HUES64 (cell line): ENCODE measurements at regions not wholly inside any gene's neighbourhood (a gene's known extent, or its start where the extent isn't known, plus 50 kb on each side); places are given as distances from the start of the nearest gene placed in this dataset.
"Not testable (repeated sequence)": the region's sequence is repeated elsewhere in the genome, so short reads cannot be mapped to it uniquely, and the experiment has no call there.

Source experiments
- H3K27ac ChIP-seq: 2 replicates; pipeline ENCODE4 v1.7.0; 2013; ENCODE audit warnings: low read depth, low read length, inconsistent platforms
- H3K27me3 ChIP-seq: 2 replicates; pipeline ENCODE4 v1.6.1; 2013; ENCODE audit warnings: mild to moderate bottlenecking, low read length; ENCODE audit not compliant: insufficient read depth
- H3K36me3 ChIP-seq: 2 replicates; pipeline ENCODE4 v1.6.1; 2013; ENCODE audit warnings: mild to moderate bottlenecking, low read length; ENCODE audit not compliant: insufficient read depth
- H3K4me1 ChIP-seq: 2 replicates; pipeline ENCODE4 v1.6.1; 2013; ENCODE audit warnings: mild to moderate bottlenecking, low read length, moderate library complexity; ENCODE audit not compliant: insufficient read depth
- H3K4me3 ChIP-seq: 2 replicates; pipeline ENCODE4 v1.5.1; 2013; ENCODE audit warnings: mild to moderate bottlenecking, low read length, moderate library complexity
- H3K9ac ChIP-seq: 2 replicates; pipeline ENCODE4 v1.6.1; 2013; ENCODE audit warnings: mild to moderate bottlenecking, low read depth, low read length
- H3K9me3 ChIP-seq: 2 replicates; pipeline ENCODE4 v1.6.1; 2013; ENCODE audit warnings: low read depth, low read length; ENCODE audit not compliant: insufficient read depth
- WGBS: fragments of 150-250, 120-280 bp; methylation state at CpG from one replicate; pipeline ENCODE4 v1.1.7; 2013; ENCODE audit warnings: missing lambda C conversion rate; 5-methylcytosine and 5-hydroxymethylcytosine counted together

- Histone ChIP-seq H3K4me3 (no peak overlapping the region), H3K27ac (no peak overlapping the region), H3K36me3 (no peaks in the 10 kb centered on the region), H3K4me1 (no peaks in the 10 kb centered on the region), H3K27me3 (no peaks in the 10 kb centered on the region), H3K9ac (no peak overlapping the region), H3K9me3 (no peaks in the 10 kb centered on the region)
- 91% methylated on average over 4 of the region's 4 CpGs for WGBS
Observed at GRCh38 chr22:48061726-48062125, 1299.3 kb downstream of the TBC1D22A start.

DNA sequence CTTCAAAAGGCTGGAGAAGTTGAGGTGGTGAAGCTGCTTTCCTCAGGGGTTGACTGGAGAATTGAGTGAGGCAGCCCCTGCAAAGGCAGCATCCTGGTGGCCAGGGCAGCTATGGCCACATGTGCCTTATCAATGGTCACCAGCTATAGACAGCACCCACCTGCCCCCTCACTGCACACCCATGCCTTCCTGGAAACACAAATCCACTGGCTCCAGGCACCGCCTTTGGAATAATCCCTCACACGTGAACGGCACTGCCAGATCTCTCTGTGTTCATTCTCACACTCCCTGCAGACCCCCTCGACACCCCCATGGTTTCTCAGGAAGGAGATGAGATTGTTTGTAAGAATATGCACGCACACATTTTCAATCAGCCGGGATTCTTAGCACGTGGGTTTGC is 1297.8 kb downstream of the TBC1D22A start:
- WGBS = 91% methylated on average over 7 of the region's 7 CpGs

GRCh38 chr22:48059521-48059920 is 1297.1 kb downstream of the TBC1D22A start:
- H3K4me1 ChIP-seq, H3K4me3 ChIP-seq, H3K9me3 ChIP-seq, H3K27ac ChIP-seq, H3K36me3 ChIP-seq, H3K9ac ChIP-seq, H3K27me3 ChIP-seq: not testable (repeated sequence)
- 98% methylated on average over 3 of the region's 4 CpGs for WGBS

More for the DNA sequence above, 1297.8 kb downstream of the TBC1D22A start:
- no peaks in the 10 kb centered on the region for H3K4me1 ChIP-seq
- H3K27ac ChIP-seq = no peak overlapping the region
- H3K4me3 ChIP-seq = no peak overlapping the region
- H3K9ac ChIP-seq = no peak overlapping the region
- no peaks in the 10 kb centered on the region for H3K27me3 ChIP-seq
- H3K9me3 ChIP-seq = no peaks in the 10 kb centered on the region
- H3K36me3 ChIP-seq = no peaks in the 10 kb centered on the region

DNA sequence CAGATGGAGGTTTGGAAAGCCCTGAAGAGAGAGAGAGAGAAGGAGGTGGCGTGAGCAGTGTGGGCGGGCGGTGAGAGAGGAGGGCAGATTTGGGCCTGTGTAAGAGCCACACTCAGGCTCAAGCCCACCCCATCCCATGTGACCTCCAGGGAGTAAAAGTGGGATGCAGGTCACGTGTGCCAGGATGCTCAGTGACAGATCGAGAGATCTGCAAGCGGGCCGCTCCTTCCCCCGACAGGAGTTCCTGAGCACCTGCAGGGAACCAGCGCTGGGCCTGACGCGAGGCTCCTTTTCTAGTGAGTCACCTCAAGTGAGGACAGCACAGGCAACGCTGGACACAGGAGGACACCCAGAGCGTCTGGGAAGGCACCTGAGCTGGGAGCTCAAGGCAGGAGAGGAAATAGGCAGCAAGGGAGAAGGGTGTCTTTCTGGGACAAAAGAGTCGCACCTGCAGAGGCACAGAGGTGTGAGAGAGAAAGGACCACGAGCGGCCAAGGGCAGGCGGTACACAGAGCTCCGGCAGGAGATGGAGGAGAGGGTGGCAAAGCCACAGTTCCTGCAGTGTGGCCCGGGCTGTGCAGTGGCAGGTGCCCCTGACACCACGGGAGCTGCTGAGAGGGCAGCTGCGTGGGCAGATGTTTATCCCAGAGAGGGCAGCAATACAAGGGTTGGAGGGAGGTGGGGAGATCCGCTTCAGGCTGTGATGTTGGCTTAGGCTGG is 1294.8 kb downstream of the TBC1D22A start:
- no peak overlapping the region for H3K27ac ChIP-seq
- no peak overlapping the region for H3K9ac ChIP-seq
- H3K4me3 ChIP-seq = no peak overlapping the region
- H3K27me3 ChIP-seq = no peaks in the 10 kb centered on the region
- no peaks in the 10 kb centered on the region for H3K9me3 ChIP-seq
- H3K36me3 ChIP-seq = no peaks in the 10 kb centered on the region
- H3K4me1 ChIP-seq = no peaks in the 10 kb centered on the region
- 91% methylated on average over 22 of the region's 22 CpGs for WGBS

GRCh38 chr22:48055827-48056226 is 1293.4 kb downstream of the TBC1D22A start:
- H3K4me3 ChIP-seq = no peak overlapping the region
- H3K4me1 ChIP-seq = no peaks in the 10 kb centered on the region
- no peak overlapping the region for H3K27ac ChIP-seq
- 96% methylated on average over 11 of the region's 11 CpGs for WGBS
- no peaks in the 10 kb centered on the region for H3K9me3 ChIP-seq
- no peaks in the 10 kb centered on the region for H3K27me3 ChIP-seq
- no peaks in the 10 kb centered on the region for H3K36me3 ChIP-seq
- no peak overlapping the region for H3K9ac ChIP-seq

- no peaks in the 10 kb centered on the region for H3K36me3 ChIP-seq
- no peaks in the 10 kb centered on the region for H3K4me1 ChIP-seq
- no peak overlapping the region for H3K27ac ChIP-seq
- no peak overlapping the region for H3K4me3 ChIP-seq
- no peaks in the 10 kb centered on the region for H3K27me3 ChIP-seq
- H3K9me3 ChIP-seq = no peaks in the 10 kb centered on the region
- H3K9ac ChIP-seq = no peak overlapping the region
- WGBS = 92% methylated on average over 1 of the region's 1 CpG
Observed at GRCh38 chr22:48055185-48055584, 1292.7 kb downstream of the TBC1D22A start.

GRCh38 chr22:48054596-48054995 is 1292.1 kb downstream of the TBC1D22A start:
- no peaks in the 10 kb centered on the region for H3K9me3 ChIP-seq
- no peaks in the 10 kb centered on the region for H3K27me3 ChIP-seq
- H3K9ac ChIP-seq = no peak overlapping the region
- H3K27ac ChIP-seq = no peak overlapping the region
- no peaks in the 10 kb centered on the region for H3K36me3 ChIP-seq
- WGBS = 95% methylated on average over 14 of the region's 14 CpGs
- no peaks in the 10 kb centered on the region for H3K4me1 ChIP-seq
- no peak overlapping the region for H3K4me3 ChIP-seq

GRCh38 chr22:48053973-48054372 is 1291.5 kb downstream of the TBC1D22A start:
- no peaks in the 10 kb centered on the region for H3K36me3 ChIP-seq
- no peak overlapping the region for H3K9ac ChIP-seq
- H3K27me3 ChIP-seq = no peaks in the 10 kb centered on the region
- no peaks in the 10 kb centered on the region for H3K4me1 ChIP-seq
- WGBS = 95% methylated on average over 8 of the region's 8 CpGs
- no peak overlapping the region for H3K27ac ChIP-seq
- no peaks in the 10 kb centered on the region for H3K9me3 ChIP-seq
- H3K4me3 ChIP-seq = no peak overlapping the region

GRCh38 chr22:48053486-48053885 is 1291.0 kb downstream of the TBC1D22A start:
- Histone ChIP-seq H3K4me3 (no peak overlapping the region), H3K4me1 (no peaks in the 10 kb centered on the region), H3K9me3 (no peaks in the 10 kb centered on the region), H3K9ac (no peak overlapping the region), H3K27ac (no peak overlapping the region), H3K27me3 (no peaks in the 10 kb centered on the region), H3K36me3 (no peaks in the 10 kb centered on the region)
- WGBS = 96% methylated on average over 7 of the region's 7 CpGs

- Histone ChIP-seq H3K36me3 (no peaks in the 10 kb centered on the region), H3K9me3 (no peaks in the 10 kb centered on the region), H3K4me1 (no peaks in the 10 kb centered on the region), H3K9ac (no peak overlapping the region), H3K27me3 (no peaks in the 10 kb centered on the region), H3K4me3 (no peak overlapping the region), H3K27ac (no peak overlapping the region)
- WGBS = 97% methylated on average over 7 of the region's 7 CpGs
Observed at GRCh38 chr22:48052621-48052890, 1290.1 kb downstream of the TBC1D22A start.

GRCh38 chr22:48051796-48052620 is 1289.6 kb downstream of the TBC1D22A start:
- Histone ChIP-seq H3K27ac (no peak overlapping the region), H3K4me1 (no peaks in the 10 kb centered on the region), H3K36me3 (no peaks in the 10 kb centered on the region), H3K4me3 (no peak overlapping the region), H3K9me3 (no peaks in the 10 kb centered on the region), H3K27me3 (no peaks in the 10 kb centered on the region), H3K9ac (no peak overlapping the region)
- WGBS = 96% methylated on average over 11 of the region's 11 CpGs
